Large intestine (tissue), 3 donors: ENCODE measurements at regions not wholly inside any gene's neighbourhood (a gene's known extent, or its start where the extent isn't known, plus 50 kb on each side); places are given as distances from the start of the nearest gene placed in this dataset.
A peak's percentile ranks its signal among the peaks of the same experiment; 100 is the strongest.

Experiments used
- DNase-seq, 2 donors: peaks; one replicate each; pipeline versions ENCODE4 v3.0.0 to v3.0.0-alpha.2; 2013
- H3K27ac ChIP-seq: one replicate; pipeline ENCODE4 v1.5.1; 2013; ENCODE audit warnings: low read length
- H3K27me3 ChIP-seq: 2 replicates; pipeline ENCODE4 v1.6.1; 2013; ENCODE audit warnings: low read length; ENCODE audit not compliant: control insufficient read depth, insufficient read depth
- H3K36me3 ChIP-seq: 2 replicates; pipeline ENCODE4 v1.6.1; 2013; ENCODE audit warnings: low read length; ENCODE audit not compliant: control insufficient read depth, insufficient read depth
- H3K4me1 ChIP-seq: one replicate; pipeline ENCODE4 v1.6.1; 2013; ENCODE audit warnings: low read length; ENCODE audit not compliant: control insufficient read depth, insufficient read depth
- H3K4me3 ChIP-seq: one replicate; pipeline ENCODE4 v1.5.1; 2013; ENCODE audit warnings: low read length
- H3K9me3 ChIP-seq: one replicate; pipeline ENCODE4 v1.6.1; 2013; ENCODE audit warnings: mild to moderate bottlenecking, low read depth, low read length, moderate library complexity; ENCODE audit not compliant: control insufficient read depth
- WGBS: methylation state at CpG from one replicate; pipeline ENCODE4 v1.1.5; 2013; ENCODE audit warnings: low lambda C conversion rate; ENCODE audit not compliant: insufficient coverage; 5-methylcytosine and 5-hydroxymethylcytosine counted together

GRCh38 chrX:8870411-8870810, 69.2 kb upstream of the FAM9A start:
- no peaks in the 10 kb centered on the region for H3K36me3 ChIP-seq
- H3K4me1 ChIP-seq = no peaks in the 10 kb centered on the region
- no CpG with 5 or more reads among the region's 3 CpGs for WGBS
- H3K27me3 ChIP-seq = no peaks in the 10 kb centered on the region
- no peak overlapping the region for H3K4me3 ChIP-seq
- no peaks in the 10 kb centered on the region for H3K9me3 ChIP-seq
- DNase-seq = no peak
- H3K27ac ChIP-seq = no peak overlapping the region

GRCh38 chrX:8869812-8870211, 68.6 kb upstream of the FAM9A start:
- H3K27me3 ChIP-seq = no peaks in the 10 kb centered on the region
- no peaks in the 10 kb centered on the region for H3K9me3 ChIP-seq
- no peak for DNase-seq
- H3K36me3 ChIP-seq = no peaks in the 10 kb centered on the region
- H3K27ac ChIP-seq = no peak overlapping the region
- no peak overlapping the region for H3K4me3 ChIP-seq
- no peaks in the 10 kb centered on the region for H3K4me1 ChIP-seq

GRCh38 chrX:8868906-8869305, 67.7 kb upstream of the FAM9A start:
- Histone ChIP-seq H3K9me3 (no peaks in the 10 kb centered on the region), H3K4me3 (no peak overlapping the region), H3K27ac (no peak overlapping the region), H3K4me1 (no peaks in the 10 kb centered on the region), H3K36me3 (no peaks in the 10 kb centered on the region), H3K27me3 (no peaks in the 10 kb centered on the region)
- DNase-seq = no peak
- no CpG with 5 or more reads among the region's 3 CpGs for WGBS

GRCh38 chrX:8868070-8868773, 67.0 kb upstream of the FAM9A start:
- Histone ChIP-seq H3K36me3 (no peaks in the 10 kb centered on the region), H3K27ac (no peak overlapping the region), H3K9me3 (no peaks in the 10 kb centered on the region), H3K4me1 (no peaks in the 10 kb centered on the region), H3K4me3 (no peak overlapping the region), H3K27me3 (no peaks in the 10 kb centered on the region)
- WGBS = no CpG with 5 or more reads among the region's 5 CpGs
- peak in 1 of 2 donors; percentile 6 for DNase-seq

GRCh38 chrX:8867406-8867805, 66.2 kb upstream of the FAM9A start:
- WGBS = no CpG with 5 or more reads among the region's 2 CpGs
- Histone ChIP-seq H3K9me3 (no peaks in the 10 kb centered on the region), H3K27me3 (no peaks in the 10 kb centered on the region), H3K27ac (no peak overlapping the region), H3K36me3 (no peaks in the 10 kb centered on the region), H3K4me3 (no peak overlapping the region), H3K4me1 (no peaks in the 10 kb centered on the region)
- no peak for DNase-seq

- DNase-seq = no peak
- Histone ChIP-seq H3K4me1 (no peaks in the 10 kb centered on the region), H3K9me3 (no peaks in the 10 kb centered on the region), H3K27me3 (no peaks in the 10 kb centered on the region), H3K27ac (no peak overlapping the region), H3K4me3 (no peak overlapping the region), H3K36me3 (no peaks in the 10 kb centered on the region)
- WGBS = no CpG with 5 or more reads among the region's 5 CpGs
Measured at GRCh38 chrX:8864161-8864560, 63.0 kb upstream of the FAM9A start.

GRCh38 chrX:8861908-8862307, 60.7 kb upstream of the FAM9A start:
- no peak for DNase-seq
- no peaks in the 10 kb centered on the region for H3K27me3 ChIP-seq
- H3K36me3 ChIP-seq = no peaks in the 10 kb centered on the region
- H3K9me3 ChIP-seq = no peaks in the 10 kb centered on the region
- H3K27ac ChIP-seq = no peak overlapping the region
- H3K4me3 ChIP-seq = no peak overlapping the region
- no CpG with 5 or more reads among the region's 2 CpGs for WGBS
- H3K4me1 ChIP-seq = no peaks in the 10 kb centered on the region

GRCh38 chrX:8851231-8851886, 50.2 kb upstream of the FAM9A start:
- Histone ChIP-seq H3K27ac (no peak overlapping the region), H3K36me3 (no peaks in the 10 kb centered on the region), H3K9me3 (no peaks in the 10 kb centered on the region), H3K4me1 (no peaks in the 10 kb centered on the region), H3K4me3 (no peak overlapping the region), H3K27me3 (no peaks in the 10 kb centered on the region)
- no CpG with 5 or more reads among the region's 11 CpGs for WGBS
- DNase-seq = peak in 1 of 2 donors; percentile 26
